ENCODE measurements at regions not wholly inside any gene's neighbourhood (a gene's known extent, or its start where the extent isn't known, plus 50 kb on each side); places are given as distances from the start of the nearest gene placed in this dataset.

- peak; percentile 80 for DNase-seq (ENCODE audit: low read depth)
Measured at GRCh38 chr2:220279840-220280239, 652.4 kb downstream of the SLC4A3 start.

DNA sequence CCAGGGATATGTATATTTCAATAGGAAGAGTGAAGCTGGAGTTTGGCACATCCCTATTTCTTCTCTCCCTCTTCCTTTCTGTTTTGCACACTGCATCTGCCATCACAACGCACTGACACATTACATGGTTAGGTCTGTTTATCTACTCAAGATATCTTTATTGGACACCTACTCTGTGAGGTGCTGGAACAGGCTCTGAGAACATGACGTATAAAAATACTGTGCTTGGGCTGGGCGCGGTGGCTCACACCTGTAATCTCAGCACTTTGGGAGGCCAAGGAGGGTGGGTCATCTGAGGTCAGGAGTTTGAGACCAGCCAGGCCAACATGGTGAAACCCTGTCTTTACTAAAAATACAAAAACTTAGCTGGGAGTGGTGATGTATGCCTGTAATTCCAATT lies 653.3 kb downstream of the SLC4A3 start:
- no peak for DNase-seq (ENCODE audit: low read depth)

GRCh38 chr2:220281771-220282170 lies 654.3 kb downstream of the SLC4A3 start:
- no peak for DNase-seq (ENCODE audit: low read depth)

- DNase-seq (ENCODE audit: low read depth): no peak
Measured at GRCh38 chr2:220282236-220282635, 654.8 kb downstream of the SLC4A3 start.

DNA sequence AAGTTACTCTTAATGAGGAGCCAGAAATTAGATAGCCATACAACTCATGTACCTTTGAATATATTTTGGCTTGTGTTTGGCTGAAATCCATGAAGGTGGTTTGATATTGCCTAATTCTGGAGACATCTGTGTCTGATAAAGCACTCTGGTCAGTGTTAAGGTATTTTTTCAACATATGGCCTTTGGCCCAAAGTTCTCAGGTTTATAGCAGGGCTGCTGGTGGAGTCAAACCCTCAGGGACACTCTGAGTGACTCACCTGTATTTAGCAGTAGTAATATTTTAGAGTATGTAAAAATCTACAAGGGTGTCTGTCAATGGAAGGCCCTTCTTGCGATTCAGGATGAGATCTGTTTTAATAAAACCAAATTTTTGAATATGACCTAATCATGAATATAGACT lies 666.5 kb downstream of the SLC4A3 start:
- no peak for DNase-seq (ENCODE audit: low read depth)

DNA sequence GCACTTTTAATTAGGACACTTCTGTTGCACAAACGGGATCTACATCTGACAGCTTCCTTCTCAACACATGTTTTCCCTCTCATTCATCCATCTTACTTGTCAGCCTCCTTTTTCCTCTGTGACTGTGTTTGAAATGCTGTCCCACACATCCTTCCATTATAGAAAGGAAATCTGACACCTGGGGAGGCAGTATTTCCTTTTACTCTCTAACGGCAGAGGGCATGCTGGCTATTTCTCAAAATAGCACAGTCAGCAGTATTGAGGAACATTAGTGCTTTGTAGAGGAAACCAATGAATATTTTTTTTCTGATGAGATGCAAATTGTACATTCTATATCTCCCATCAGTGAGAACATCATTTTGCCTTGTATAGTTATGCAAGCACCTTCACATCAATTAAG lies 668.7 kb downstream of the SLC4A3 start:
- no peak for DNase-seq (ENCODE audit: low read depth)

- no peak for DNase-seq (ENCODE audit: low read depth)
Measured at GRCh38 chr2:220297093-220297492, 669.7 kb downstream of the SLC4A3 start.

DNA sequence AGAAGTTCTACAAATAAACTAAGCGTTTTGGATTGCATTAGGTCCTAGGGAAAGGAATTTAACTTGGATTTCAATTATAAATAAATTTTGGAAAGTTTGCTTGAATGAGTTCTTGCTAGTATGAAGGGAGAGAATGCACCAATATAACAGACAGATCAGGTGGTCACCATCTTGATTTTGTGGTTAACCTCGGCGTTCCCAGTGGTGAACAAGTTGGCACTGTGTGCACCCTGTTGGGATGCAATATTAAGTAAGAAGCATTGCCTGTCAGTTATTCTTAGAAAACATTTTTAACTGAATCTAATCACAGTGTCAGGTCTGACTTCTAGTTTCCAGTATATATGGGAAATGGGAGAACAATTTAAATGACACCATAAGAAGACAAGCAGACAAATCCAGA lies 673.4 kb downstream of the SLC4A3 start:
- peak; percentile 53 for DNase-seq (ENCODE audit: low read depth)

- no peak for DNase-seq (ENCODE audit: low read depth)
Measured at GRCh38 chr2:220302756-220303155, 675.3 kb downstream of the SLC4A3 start.

DNA sequence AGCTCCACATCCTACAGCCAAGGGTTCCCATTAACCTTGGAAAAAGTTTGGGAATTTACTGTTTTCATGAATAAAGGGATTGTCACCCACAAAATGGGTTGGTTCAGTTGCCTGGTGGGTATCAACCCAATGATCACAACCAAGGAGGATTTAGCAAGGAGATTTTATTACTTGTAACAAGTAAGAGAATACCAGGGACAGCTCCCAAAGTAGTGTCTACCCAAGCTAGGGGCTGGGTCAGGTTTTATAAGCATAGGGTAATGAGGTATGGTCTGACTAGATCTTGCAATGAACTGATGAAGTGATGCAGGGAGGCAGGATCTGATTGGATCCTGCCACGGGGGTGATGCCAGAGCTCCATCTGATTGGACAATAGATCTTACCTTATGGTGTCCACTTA lies 681.8 kb downstream of the SLC4A3 start:
- DNase-seq (ENCODE audit: low read depth): no peak

DNA sequence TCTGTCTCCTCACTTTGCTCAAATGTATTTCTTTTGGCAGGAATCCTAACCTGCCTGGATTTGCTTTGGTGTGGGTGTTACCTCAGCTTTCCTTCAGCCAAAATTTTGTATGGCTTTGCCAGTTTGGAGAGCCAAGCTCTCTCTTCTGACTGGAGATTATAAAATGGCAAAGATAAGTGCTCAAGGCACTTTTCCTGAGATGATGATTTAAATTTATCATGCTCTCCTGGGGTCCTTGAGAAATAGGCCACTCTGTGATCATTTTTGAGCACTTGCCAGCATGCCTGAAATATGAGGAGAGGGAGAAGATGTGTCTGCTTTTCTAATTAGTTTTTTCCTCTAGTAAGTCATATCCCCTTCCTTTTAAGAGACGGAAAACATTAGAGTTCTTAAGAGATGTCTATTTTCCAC lies 683.0 kb downstream of the SLC4A3 start:
- no peak for DNase-seq (ENCODE audit: low read depth)

DNA sequence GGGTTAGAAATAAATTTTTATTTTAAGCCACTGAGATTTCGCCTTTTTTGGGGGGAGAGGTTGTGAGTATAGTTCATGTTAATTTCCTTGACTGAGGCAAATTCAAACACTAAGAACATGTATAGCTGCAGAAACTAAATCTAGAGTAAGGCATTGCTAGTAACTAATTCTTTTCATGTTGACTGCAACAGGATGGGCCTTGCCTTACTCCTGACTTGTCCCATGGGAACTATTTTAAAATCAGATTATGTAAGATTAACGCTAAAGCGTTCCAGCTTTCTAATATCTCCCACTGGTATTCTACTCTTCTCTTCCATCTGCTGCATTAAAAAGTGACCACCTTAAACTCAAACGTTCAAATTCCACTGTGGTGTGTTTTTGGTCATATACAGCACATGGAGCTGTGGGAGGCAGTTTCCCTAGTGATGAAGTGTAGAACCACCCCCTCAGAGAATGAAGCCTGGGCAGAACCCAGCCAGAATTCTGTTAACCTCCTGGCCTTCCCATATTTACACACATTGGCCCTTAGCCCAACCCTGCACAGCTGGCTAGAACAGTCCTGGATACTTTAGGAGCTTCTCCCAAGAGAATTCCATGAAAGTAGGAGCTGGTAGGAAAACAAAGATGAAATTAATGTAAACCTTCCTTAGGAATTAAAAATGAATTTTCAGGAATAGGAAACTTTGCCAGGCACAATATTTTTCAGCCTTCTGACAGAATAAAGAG lies 687.8 kb downstream of the SLC4A3 start:
- DNase-seq (ENCODE audit: low read depth): peak; percentile 19

GRCh38 chr2:220318037-220318436 lies 690.6 kb downstream of the SLC4A3 start:
- DNase-seq (ENCODE audit: low read depth): no peak

GRCh38 chr2:220318508-220318907 lies 691.1 kb downstream of the SLC4A3 start:
- DNase-seq (ENCODE audit: low read depth): no peak

GRCh38 chr2:220320326-220320725 lies 692.9 kb downstream of the SLC4A3 start:
- peak; percentile 53 for DNase-seq (ENCODE audit: low read depth)

DNA sequence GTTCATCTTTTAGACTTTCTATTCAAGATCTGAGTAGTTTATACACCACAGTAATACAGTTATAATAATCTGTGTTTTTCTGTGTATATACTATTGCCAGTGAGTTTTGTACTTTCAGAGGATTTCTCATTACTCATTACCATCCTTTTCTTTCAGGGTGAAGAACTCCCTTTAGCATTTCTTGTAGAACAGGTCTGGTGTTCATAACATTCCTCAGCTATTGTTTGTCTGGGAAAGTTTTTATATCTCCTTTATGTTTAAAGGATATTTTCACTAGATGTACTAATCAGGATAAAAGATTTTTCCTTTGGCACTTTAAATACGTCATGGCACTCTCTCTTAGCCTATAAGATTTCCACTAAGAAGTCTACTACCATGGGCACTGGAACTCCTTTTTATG lies 705.5 kb downstream of the SLC4A3 start:
- DNase-seq (ENCODE audit: low read depth): no peak

- DNase-seq (ENCODE audit: low read depth): no peak
Measured at GRCh38 chr2:220334210-220334609, 706.8 kb downstream of the SLC4A3 start.

- DNase-seq (ENCODE audit: low read depth): no peak
Measured at GRCh38 chr2:220334871-220335590, 707.6 kb downstream of the SLC4A3 start.

- no peak for DNase-seq (ENCODE audit: low read depth)
Measured at GRCh38 chr2:220335591-220335915, 708.1 kb downstream of the SLC4A3 start.

DNA sequence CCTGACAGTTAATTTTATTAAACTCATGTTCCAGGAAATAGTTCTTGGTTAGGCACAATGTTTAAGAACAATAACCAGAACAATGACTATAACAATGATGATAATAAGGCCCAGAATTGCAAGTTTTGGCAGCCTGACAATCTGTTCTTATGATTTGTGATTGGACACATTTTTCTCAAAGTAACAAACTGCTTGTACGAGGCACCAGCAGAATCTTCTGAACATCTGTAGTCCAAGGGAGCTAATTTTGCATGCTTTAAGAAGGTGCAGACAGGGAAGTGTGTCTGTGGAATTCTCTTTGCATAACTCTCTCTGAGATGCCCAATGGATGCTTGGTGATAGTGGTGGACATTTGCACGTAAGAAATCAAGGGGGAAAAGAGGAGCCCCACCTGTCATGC lies 709.3 kb downstream of the SLC4A3 start:
- DNase-seq (ENCODE audit: low read depth): no peak

GRCh38 chr2:220337611-220338440 lies 710.4 kb downstream of the SLC4A3 start:
- no peak for DNase-seq (ENCODE audit: low read depth)

DNA sequence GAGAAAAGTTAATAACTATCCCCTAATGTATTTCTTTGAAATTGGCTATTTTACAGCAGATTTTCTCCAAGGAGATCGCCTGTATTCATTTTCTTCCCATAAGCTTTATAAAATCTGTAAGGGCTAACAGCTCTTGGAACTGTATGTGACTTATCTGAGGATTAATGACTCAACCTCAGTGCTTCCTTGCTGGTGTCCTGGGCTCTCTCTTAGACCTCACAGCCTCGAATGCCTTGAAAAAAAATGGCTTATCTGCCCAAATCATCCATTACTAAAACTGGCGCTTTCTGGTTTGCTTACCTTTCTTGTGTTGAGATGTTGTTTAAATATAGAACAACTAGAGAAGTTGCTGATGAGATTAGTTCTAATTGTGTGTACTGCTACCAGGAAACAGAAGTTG lies 713.6 kb downstream of the SLC4A3 start:
- DNase-seq (ENCODE audit: low read depth): peak; percentile 69

- no peak for DNase-seq (ENCODE audit: low read depth)
Measured at GRCh38 chr2:220346919-220347318, 719.5 kb downstream of the SLC4A3 start.

Measured in amniotic epithelial cell (primary cell).